ENCODE measurements at regions not wholly inside any gene's neighbourhood (a gene's known extent, or its start where the extent isn't known, plus 50 kb on each side); places are given as distances from the start of the nearest gene placed in this dataset.

GRCh38 chr18:51582551-51582950 lies 385.1 kb upstream of the MEX3C start:
- TF ChIP-seq CTCF (conservative IDR thresholded peaks at IDR 0.05) (no peak), ZFX (IDR thresholded peaks at IDR 0.05) (no peak)

Measured in C4-2B (cell line).